Keratinocyte (primary cell): ENCODE measurements at regions not wholly inside any gene's neighbourhood (a gene's known extent, or its start where the extent isn't known, plus 50 kb on each side); places are given as distances from the start of the nearest gene placed in this dataset.

Source experiments
- DNase-seq: peaks from one replicate; pipeline ENCODE4 v3.0.0-alpha.2; 2011; ENCODE audit warnings: low read depth, missing footprints, low spot score
- FAIRE-seq: peaks from 2 replicates; lab custom pipeline; 2011; peaks lifted over from hg19 to GRCh38; lab: Jason Lieb, UNC
- H2AFZ ChIP-seq: 2 replicates; pipeline ENCODE4 v1.6.0; 2012; ENCODE audit warnings: low read length, control low read depth, inconsistent platforms; ENCODE audit not compliant: control insufficient read depth
- H3K27ac ChIP-seq: 2 replicates; pipeline ENCODE4 v1.5.1; 2011; ENCODE audit warnings: low read length; ENCODE audit not compliant: control insufficient read depth, insufficient read depth
- H3K27me3 ChIP-seq: 3 replicates; pipeline ENCODE4 v1.6.0; 2011; ENCODE audit warnings: low read length; ENCODE audit not compliant: control insufficient read depth, insufficient read depth; ENCODE audit errors: extremely low read depth
- H3K36me3 ChIP-seq, 2 experiments: 2 replicates in 1 of 2; 3 replicates in 1 of 2; pipeline ENCODE4 v1.5.1; 2011; ENCODE audit warnings: low read length in 2 of 2, mild to moderate bottlenecking in 1 of 2; ENCODE audit not compliant: control insufficient read depth in 2 of 2, insufficient read depth in 2 of 2; ENCODE audit errors: extremely low read depth in 1 of 2
- H3K4me1 ChIP-seq: 3 replicates; pipeline ENCODE4 v1.5.1; 2011; ENCODE audit warnings: low read length; ENCODE audit not compliant: control insufficient read depth, insufficient read depth; ENCODE audit errors: extremely low read depth
- H3K4me2 ChIP-seq: 3 replicates; pipeline ENCODE4 v1.6.0; 2011; ENCODE audit warnings: low read depth, low read length; ENCODE audit not compliant: control insufficient read depth, insufficient read depth; ENCODE audit errors: extremely low read depth
- H3K4me3 ChIP-seq, 3 experiments: fragments of 200-600 bp in 1 of 3; sonication (generic) in 1 of 3; 2 replicates in 2 of 3; 3 replicates in 1 of 3; pipeline ENCODE4 v1.5.1; 2011 to 2016; ENCODE audit warnings: low read length in 3 of 3, mild to moderate bottlenecking in 3 of 3, control low read depth in 2 of 3, inconsistent platforms in 1 of 3, low read depth in 1 of 3, mixed read lengths in 1 of 3, mixed run types in 1 of 3, moderate library complexity in 1 of 3; ENCODE audit not compliant: control insufficient read depth in 2 of 3, insufficient read depth in 2 of 3; ENCODE audit errors: extremely low read depth in 1 of 3
- H3K79me2 ChIP-seq: 2 replicates; pipeline ENCODE4 v1.6.0; 2012; ENCODE audit warnings: low read length; ENCODE audit not compliant: control insufficient read depth, insufficient read depth
- H3K9ac ChIP-seq: 3 replicates; pipeline ENCODE4 v1.6.0; 2011; ENCODE audit warnings: low read length; ENCODE audit not compliant: control insufficient read depth, insufficient read depth; ENCODE audit errors: extremely low read depth
- H3K9me1 ChIP-seq: 3 replicates; pipeline ENCODE4 v1.6.0; 2011; ENCODE audit warnings: low read length; ENCODE audit not compliant: control insufficient read depth, insufficient read depth; ENCODE audit errors: extremely low read depth
- H3K9me3 ChIP-seq: 2 replicates; pipeline ENCODE4 v1.5.1; 2012; ENCODE audit warnings: low read depth, low read length; ENCODE audit not compliant: control insufficient read depth
- H4K20me1 ChIP-seq: 3 replicates; pipeline ENCODE4 v1.6.0; 2011; ENCODE audit warnings: low read length; ENCODE audit not compliant: control insufficient read depth, insufficient read depth; ENCODE audit errors: extremely low read depth
- EZH2 ChIP-seq: IDR thresholded peaks from one replicate; pipeline ENCODE4 v1.6.1; 2012; ENCODE audit warnings: inconsistent platforms, mild to moderate bottlenecking, low read length, moderate library complexity
- dilution Hi-C: fragments of 300-500 bp; cut with MboI; formaldehyde crosslinking; loops from one replicate; pipeline ENCODE4 v1.7.0; 2020; ENCODE audit warnings: low sequenced_read_pairs; ENCODE audit not compliant: extremely low pct_ligation_motif_present
- TF ChIP-seq, protein P1 (sequence below), 3 experiments: IDR thresholded peaks in 1 of 3; conservative IDR thresholded peaks in 1 of 3; optimal IDR thresholded peaks in 1 of 3; 2 replicates in 2 of 3; 3 replicates in 1 of 3; pipeline versions ENCODE3 to v1.5.1; 2011; ENCODE audit warnings: low read length in 3 of 3, mild to moderate bottlenecking in 3 of 3, moderate library complexity in 2 of 3, control low read depth in 1 of 3, inconsistent platforms in 1 of 3; ENCODE audit not compliant: insufficient read depth in 2 of 3; ENCODE audit errors: extremely low read depth in 1 of 3

GRCh38 chr2:236979664-236980063 lies 106.0 kb upstream of the COPS8 start:
- no peak for FAIRE-seq
- DNase-seq = no peak
- H3K4me3 ChIP-seq = no peak overlapping the region
- no peaks in the 10 kb centered on the region for H3K27me3 ChIP-seq
- no peaks in the 10 kb centered on the region for H3K79me2 ChIP-seq
- H4K20me1 ChIP-seq = no peaks in the 10 kb centered on the region
- no peaks in the 10 kb centered on the region for H3K9me3 ChIP-seq
- H3K9me1 ChIP-seq = no peaks in the 10 kb centered on the region
- no peak for TF ChIP-seq EZH2
- TF ChIP-seq, protein P1, sequence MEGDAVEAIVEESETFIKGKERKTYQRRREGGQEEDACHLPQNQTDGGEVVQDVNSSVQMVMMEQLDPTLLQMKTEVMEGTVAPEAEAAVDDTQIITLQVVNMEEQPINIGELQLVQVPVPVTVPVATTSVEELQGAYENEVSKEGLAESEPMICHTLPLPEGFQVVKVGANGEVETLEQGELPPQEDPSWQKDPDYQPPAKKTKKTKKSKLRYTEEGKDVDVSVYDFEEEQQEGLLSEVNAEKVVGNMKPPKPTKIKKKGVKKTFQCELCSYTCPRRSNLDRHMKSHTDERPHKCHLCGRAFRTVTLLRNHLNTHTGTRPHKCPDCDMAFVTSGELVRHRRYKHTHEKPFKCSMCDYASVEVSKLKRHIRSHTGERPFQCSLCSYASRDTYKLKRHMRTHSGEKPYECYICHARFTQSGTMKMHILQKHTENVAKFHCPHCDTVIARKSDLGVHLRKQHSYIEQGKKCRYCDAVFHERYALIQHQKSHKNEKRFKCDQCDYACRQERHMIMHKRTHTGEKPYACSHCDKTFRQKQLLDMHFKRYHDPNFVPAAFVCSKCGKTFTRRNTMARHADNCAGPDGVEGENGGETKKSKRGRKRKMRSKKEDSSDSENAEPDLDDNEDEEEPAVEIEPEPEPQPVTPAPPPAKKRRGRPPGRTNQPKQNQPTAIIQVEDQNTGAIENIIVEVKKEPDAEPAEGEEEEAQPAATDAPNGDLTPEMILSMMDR (optimal IDR thresholded peaks at IDR 0.05 in 1 of 3, IDR thresholded peaks at IDR 0.05 in 1 of 3, conservative IDR thresholded peaks at IDR 0.05 in 1 of 3; ENCODE audit: extremely low read depth in 1 of 3, insufficient read depth in 2 of 3, low read length in 3 of 3) = no peak
- no peak overlapping the region for H3K27ac ChIP-seq
- dilution Hi-C loops = no loop called here
- no peaks in the 10 kb centered on the region for H3K4me1 ChIP-seq
- no peak overlapping the region for H3K4me2 ChIP-seq
- no peak overlapping the region for H3K9ac ChIP-seq
- no peak overlapping the region for H2AFZ ChIP-seq
- H3K36me3 ChIP-seq = no peaks in the 10 kb centered on the region

GRCh38 chr2:236980961-236981360 lies 104.7 kb upstream of the COPS8 start:
- H3K4me1 ChIP-seq = no peaks in the 10 kb centered on the region
- no peak overlapping the region for H3K9ac ChIP-seq
- H3K4me3 ChIP-seq = no peak overlapping the region
- H3K9me1 ChIP-seq = no peaks in the 10 kb centered on the region
- H3K9me3 ChIP-seq = no peaks in the 10 kb centered on the region
- H3K27me3 ChIP-seq = no peaks in the 10 kb centered on the region
- no peaks in the 10 kb centered on the region for H4K20me1 ChIP-seq
- no peaks in the 10 kb centered on the region for H3K79me2 ChIP-seq
- no peaks in the 10 kb centered on the region for H3K36me3 ChIP-seq
- no peak overlapping the region for H3K27ac ChIP-seq
- no peak overlapping the region for H2AFZ ChIP-seq
- no peak overlapping the region for H3K4me2 ChIP-seq
- no peak for FAIRE-seq
- DNase-seq = no peak
- TF ChIP-seq EZH2 = no peak
- TF ChIP-seq, protein P1 (optimal IDR thresholded peaks at IDR 0.05 in 1 of 3, IDR thresholded peaks at IDR 0.05 in 1 of 3, conservative IDR thresholded peaks at IDR 0.05 in 1 of 3; ENCODE audit: extremely low read depth in 1 of 3, insufficient read depth in 2 of 3, low read length in 3 of 3) = no peak
- dilution Hi-C loops = no loop called here
